ENCODE measurements at regions not wholly inside any gene's neighbourhood (a gene's known extent, or its start where the extent isn't known, plus 50 kb on each side); places are given as distances from the start of the nearest gene placed in this dataset.

- ATAC-seq (ENCODE audit: low read depth): no peak
- H4K91ac ChIP-seq (ENCODE audit: insufficient read depth, low read depth, low read length): no peak overlapping the region
- no peak overlapping the region for H3K4me3 ChIP-seq (ENCODE audit: insufficient read depth, low read depth, low read length)
- no peak overlapping the region for H3K14ac ChIP-seq (replicated peaks; ENCODE audit: low read depth, low read length)
- no peak for DNase-seq
- no peak overlapping the region for H4K8ac ChIP-seq (ENCODE audit: low read depth in 2 of 2, low read length in 2 of 2)
- in situ Hi-C loops (cut with MboI; ENCODE audit: low sequenced_read_pairs) (no loop called here), dilution Hi-C loops (cut with HindIII; ENCODE audit: low sequenced_read_pairs, unreplicated experiment) (no loop called here), intact Hi-C loops (cut with micrococcal nuclease) (no loop called here)
- H3K27me3 ChIP-seq (ENCODE audit: control insufficient read depth, insufficient read depth, low read length): no peaks in the 10 kb centered on the region
- no peaks in the 10 kb centered on the region for H3K79me1 ChIP-seq (ENCODE audit: low read depth in 1 of 2, low read length in 2 of 2)
- H3K27ac ChIP-seq (ENCODE audit: insufficient read depth, low read length): no peak overlapping the region
- H2BK20ac ChIP-seq (ENCODE audit: low read depth, low read length): no peak overlapping the region
- no peak overlapping the region for H3K56ac ChIP-seq (ENCODE audit: extremely low read depth, insufficient read depth, low read length)
- POLR2A ChIA-PET (ENCODE audit: unreplicated experiment): no interaction called here
- H2AK5ac ChIP-seq (ENCODE audit: low read depth, low read length): no peak overlapping the region
- H3K4me1 ChIP-seq (ENCODE audit: control insufficient read depth, insufficient read depth, low read length): no peaks in the 10 kb centered on the region
- TF ChIP-seq MAFK (IDR thresholded peaks at IDR 0.05; ENCODE audit: low read depth, low read length): no peak
- no peak for TF ChIP-seq FOS (IDR thresholded peaks at IDR 0.05; ENCODE audit: low read depth, low read length)
- TF ChIP-seq SMC3 (IDR thresholded peaks at IDR 0.05; ENCODE audit: low read depth, low read length): no peak
- H3K23ac ChIP-seq (ENCODE audit: low read depth, low read length): no peak overlapping the region
- no peak overlapping the region for H3K18ac ChIP-seq (ENCODE audit: low read depth, low read length)
- no peak overlapping the region for H3K4me2 ChIP-seq (ENCODE audit: low read depth, low read length)
- no peak overlapping the region for H2BK5ac ChIP-seq (ENCODE audit: low read depth, low read length, poor library complexity, severe bottlenecking)
- H2AFZ ChIP-seq (replicated peaks; ENCODE audit: low read length, poor library complexity): no peak overlapping the region
- H3K9me3 ChIP-seq (ENCODE audit: control insufficient read depth, insufficient read depth, low read length): peaks cover 14% of the 10 kb centered on the region; the same call in 1 of the 2 replicates
- no peaks in the 10 kb centered on the region for H3K36me3 ChIP-seq (ENCODE audit: control insufficient read depth, insufficient read depth, low read length)
- no peak overlapping the region for H2BK120ac ChIP-seq (ENCODE audit: low read depth, low read length)
- no peaks in the 10 kb centered on the region for H4K20me1 ChIP-seq (ENCODE audit: insufficient read depth, low read length)
- H3K4ac ChIP-seq (ENCODE audit: low read depth, low read length): no peak overlapping the region
- no peak overlapping the region for H2BK15ac ChIP-seq (ENCODE audit: low read depth, low read length)
- no peaks in the 10 kb centered on the region for H3K9me1 ChIP-seq (ENCODE audit: insufficient read depth, low read length)
- BruUV-seq (replicated peaks): no TSS peak
- H4K5ac ChIP-seq (ENCODE audit: low read depth, low read length): no peak overlapping the region
- CTCF ChIA-PET: no interaction called here
- WGBS, 2 experiments (ENCODE audit: extremely low coverage in 2 of 2, insufficient read length in 1 of 2): 40% methylated on average over 1 of the region's 9 CpGs; no CpG with 5 or more reads in 1 of the 2 experiments
- H3K9ac ChIP-seq (ENCODE audit: low read depth, low read length): no peak overlapping the region
- no peak overlapping the region for H2AK9ac ChIP-seq (replicated peaks; ENCODE audit: low read depth, low read length, poor library complexity)
Measured at GRCh38 chr9:28839778-28840430, 1266.6 kb upstream of the C9orf72 start.
